Right lobe of liver (tissue), 6 donors: ENCODE measurements at regions not wholly inside any gene's neighbourhood (a gene's known extent, or its start where the extent isn't known, plus 50 kb on each side); places are given as distances from the start of the nearest gene placed in this dataset.

Experiments
- ATAC-seq, 4 donors: fragments of 200-7000 bp; cut with Tn5 transposase; one replicate each; pipeline ENCODE4 v1.9.1; 2020; ENCODE audit warnings: mild to moderate bottlenecking in 4 of 4, moderate library complexity in 4 of 4
- DNase-seq, 3 donors: peaks; one replicate each; pipeline ENCODE4 v3.0.0-alpha.2; 2020
- H3K27ac ChIP-seq, 3 donors: fragments of 200-600 bp; one replicate each; pipeline ENCODE4 v1.8.0; 2022
- H3K27me3 ChIP-seq, 2 donors: fragments of 200-600 bp; one replicate each; pipeline ENCODE4 v1.8.0; 2022
- H3K36me3 ChIP-seq, 4 donors: fragments of 200-600 bp; sonication (generic) in 1 of 4; one replicate each; pipeline versions ENCODE4 v1.5.1 to v1.8.0; 2017 to 2022; ENCODE audit warnings: control low read depth in 1 of 4
- H3K4me1 ChIP-seq, 4 donors: fragments of 200-600 bp; sonication (generic) in 1 of 4; one replicate each; pipeline versions ENCODE4 v1.5.1 to v1.8.0; 2017 to 2022; ENCODE audit warnings: control low read depth in 1 of 4
- H3K4me3 ChIP-seq, 3 donors: fragments of 200-600 bp; one replicate each; pipeline ENCODE4 v1.8.0; 2022
- H3K9me3 ChIP-seq, 4 donors: fragments of 200-600 bp; sonication (generic) in 1 of 4; one replicate each; pipeline versions ENCODE4 v1.5.1 to v1.8.0; 2017 to 2022; ENCODE audit warnings: control low read depth in 1 of 4
- POLR2A ChIP-seq: fragments of 450-650 bp; IDR thresholded peaks from one replicate; pipeline ENCODE4 v1.6.1; 2017; ENCODE audit warnings: antibody characterized with exemption, mild to moderate bottlenecking
- WGBS: methylation state at CpG from one replicate; pipeline ENCODE4 v1.1.6; 2018; ENCODE audit warnings: low coverage, low lambda C conversion rate; ENCODE audit not compliant: insufficient coverage; ENCODE audit errors: missing lambda C conversion rate; 5-methylcytosine and 5-hydroxymethylcytosine counted together
- intact Hi-C, 2 donors: fragments of 100-400 bp; cut with DNase I; formaldehyde crosslinking; loops; one replicate each; pipeline versions ENCODE4 v1.11.2 to v1.14.1; 2022
- TF ChIP-seq, protein P1 (sequence below), 4 donors: fragments of 200-600 bp in 3 of 4; fragments of 450-650 bp in 1 of 4; IDR thresholded peaks; one replicate each; pipeline versions ENCODE4 v1.5.1 to v1.8.0; 2016 to 2022; ENCODE audit warnings: antibody characterized with exemption in 4 of 4, mild to moderate bottlenecking in 2 of 4
- donor health status: DM: no; HTN: yes; CAD: no.
- donor health status: DM: no; HTN: no; CAD: no.
- donor health status: DM: no; HTN: no; CAD: no.
- donor health status: DM: no; HTN: yes; CAD: no.
- donor health status: DM: no; HTN: yes; CAD: no.

DNA sequence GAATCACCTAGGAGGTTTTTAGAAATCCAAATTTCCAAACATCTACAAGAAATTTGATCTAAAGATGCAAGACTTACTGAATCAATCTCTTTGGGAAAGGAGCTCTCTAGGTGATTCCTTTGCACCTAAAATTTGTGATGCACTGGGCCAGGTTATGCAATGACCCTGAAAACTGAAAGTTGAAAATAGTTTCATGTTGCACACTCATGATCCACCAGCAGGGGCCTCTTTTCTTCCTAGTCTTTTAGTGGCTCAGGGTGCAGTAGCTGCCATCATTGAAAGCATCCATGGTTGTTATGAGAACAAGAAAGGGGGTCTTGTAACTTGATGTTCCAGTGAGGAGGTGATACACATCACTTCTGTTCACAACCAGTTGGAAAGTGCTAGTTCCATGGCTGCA lies 486.8 kb downstream of the PSAT1 start:
- intact Hi-C loops, result no loop called here
- no peaks in the 10 kb centered on the region for H3K36me3 ChIP-seq
- H3K27me3 ChIP-seq, result no peaks in the 10 kb centered on the region
- H3K27ac ChIP-seq, result no peak overlapping the region
- H3K4me3 ChIP-seq, result no peak overlapping the region
- no peaks in the 10 kb centered on the region for H3K9me3 ChIP-seq
- no peaks in the 10 kb centered on the region for H3K4me1 ChIP-seq
- TF ChIP-seq POLR2A, result no peak
- TF ChIP-seq, protein P1, sequence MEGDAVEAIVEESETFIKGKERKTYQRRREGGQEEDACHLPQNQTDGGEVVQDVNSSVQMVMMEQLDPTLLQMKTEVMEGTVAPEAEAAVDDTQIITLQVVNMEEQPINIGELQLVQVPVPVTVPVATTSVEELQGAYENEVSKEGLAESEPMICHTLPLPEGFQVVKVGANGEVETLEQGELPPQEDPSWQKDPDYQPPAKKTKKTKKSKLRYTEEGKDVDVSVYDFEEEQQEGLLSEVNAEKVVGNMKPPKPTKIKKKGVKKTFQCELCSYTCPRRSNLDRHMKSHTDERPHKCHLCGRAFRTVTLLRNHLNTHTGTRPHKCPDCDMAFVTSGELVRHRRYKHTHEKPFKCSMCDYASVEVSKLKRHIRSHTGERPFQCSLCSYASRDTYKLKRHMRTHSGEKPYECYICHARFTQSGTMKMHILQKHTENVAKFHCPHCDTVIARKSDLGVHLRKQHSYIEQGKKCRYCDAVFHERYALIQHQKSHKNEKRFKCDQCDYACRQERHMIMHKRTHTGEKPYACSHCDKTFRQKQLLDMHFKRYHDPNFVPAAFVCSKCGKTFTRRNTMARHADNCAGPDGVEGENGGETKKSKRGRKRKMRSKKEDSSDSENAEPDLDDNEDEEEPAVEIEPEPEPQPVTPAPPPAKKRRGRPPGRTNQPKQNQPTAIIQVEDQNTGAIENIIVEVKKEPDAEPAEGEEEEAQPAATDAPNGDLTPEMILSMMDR (IDR thresholded peaks at IDR 0.05), result no peak
- ATAC-seq, result no peak
- no peak for DNase-seq

DNA sequence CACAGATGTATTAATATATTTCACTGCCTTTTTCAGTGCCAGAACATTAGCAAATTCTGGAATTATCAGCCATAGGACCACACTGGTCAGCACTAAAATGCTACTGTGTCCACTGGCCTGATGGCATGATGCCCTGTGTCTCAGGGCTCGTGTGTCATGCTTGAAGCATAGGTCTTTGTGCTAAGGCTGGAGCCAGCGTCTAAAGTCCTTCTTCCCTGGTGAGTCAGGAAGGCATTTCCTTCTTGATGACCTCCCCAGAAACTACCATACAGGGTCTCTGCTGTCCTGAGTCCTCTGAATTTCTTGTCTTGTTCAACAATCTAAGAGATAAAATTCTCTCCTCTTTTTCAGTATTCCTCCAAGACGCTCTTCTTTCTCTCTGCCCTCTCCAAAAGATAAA lies 489.9 kb downstream of the PSAT1 start:
- Histone ChIP-seq H3K27ac (no peak overlapping the region), H3K27me3 (no peaks in the 10 kb centered on the region), H3K36me3 (no peaks in the 10 kb centered on the region), H3K9me3 (no peaks in the 10 kb centered on the region), H3K4me3 (no peak overlapping the region), H3K4me1 (no peaks in the 10 kb centered on the region)
- no peak for TF ChIP-seq POLR2A
- TF ChIP-seq, protein P1 (IDR thresholded peaks at IDR 0.05), result no peak
- DNase-seq (no peak), ATAC-seq (no peak)
- 29% methylated on average over 2 of the region's 3 CpGs for WGBS
- intact Hi-C loops, result no loop called here

DNA sequence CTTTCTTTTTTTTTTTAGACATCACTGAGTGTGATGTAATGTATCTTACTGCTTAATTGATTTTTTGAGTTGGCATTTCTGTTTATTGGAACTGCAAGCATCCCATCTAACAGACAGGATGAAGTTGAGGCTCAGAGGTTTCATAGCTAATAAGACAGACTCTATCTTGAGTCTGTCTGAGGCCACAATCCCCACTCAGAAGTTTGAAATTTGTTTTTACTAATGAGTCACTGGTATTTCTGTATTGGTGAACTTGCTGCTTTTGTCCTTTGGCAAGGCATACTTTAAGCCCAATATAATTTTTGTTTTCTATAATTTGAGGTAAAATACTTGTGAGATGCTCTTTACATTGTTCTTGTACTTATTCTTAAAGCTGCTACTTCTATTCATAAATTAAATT lies 491.2 kb downstream of the PSAT1 start:
- Histone ChIP-seq H3K4me1 (no peaks in the 10 kb centered on the region), H3K27ac (no peak overlapping the region), H3K9me3 (no peaks in the 10 kb centered on the region), H3K4me3 (no peak overlapping the region), H3K36me3 (no peaks in the 10 kb centered on the region), H3K27me3 (no peaks in the 10 kb centered on the region)
- ATAC-seq (no peak), DNase-seq (no peak)
- TF ChIP-seq, protein P1 (IDR thresholded peaks at IDR 0.05), result no peak
- TF ChIP-seq POLR2A, result no peak
- intact Hi-C loops, result no loop called here

DNA sequence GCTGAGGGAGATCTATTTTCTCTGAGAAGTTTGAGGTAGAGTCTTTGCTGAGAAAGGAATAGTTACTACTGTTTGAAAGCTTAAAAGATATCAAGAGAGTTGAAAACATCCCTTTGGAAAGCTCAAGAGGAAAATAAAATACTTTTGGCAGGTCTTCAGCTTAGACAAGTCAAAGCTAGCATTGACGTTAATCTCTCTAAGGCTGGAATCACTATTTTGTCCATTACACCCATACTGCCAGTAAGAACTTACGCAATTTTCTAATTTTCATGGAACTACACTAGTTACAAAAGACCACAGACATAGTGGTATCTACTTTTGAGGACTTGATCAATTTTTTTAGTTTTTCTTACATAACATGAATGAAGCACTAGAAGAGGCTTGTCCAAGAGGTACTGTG lies 494.9 kb downstream of the PSAT1 start:
- WGBS, result 54% methylated on average over 2 of the region's 2 CpGs
- TF ChIP-seq, protein P1 (IDR thresholded peaks at IDR 0.05), result no peak
- TF ChIP-seq POLR2A, result no peak

DNA sequence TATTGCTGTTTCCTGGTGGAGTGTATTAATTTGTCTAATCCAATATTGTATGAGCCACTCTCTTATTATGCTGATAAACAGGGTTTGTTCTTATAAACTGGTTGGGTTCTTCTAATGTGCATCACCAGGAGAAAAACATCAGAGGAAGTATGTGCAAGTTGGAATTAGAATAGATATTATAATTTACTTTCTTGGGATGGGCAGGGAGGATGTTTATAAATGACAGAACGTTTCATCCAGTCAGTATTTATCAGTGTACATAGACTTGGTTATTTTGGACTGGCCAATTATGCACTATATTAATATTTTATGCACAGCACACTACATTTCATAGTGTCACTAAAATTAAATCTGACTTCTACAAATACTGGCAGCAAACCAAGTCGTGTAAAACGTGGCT lies 495.8 kb downstream of the PSAT1 start:
- Histone ChIP-seq H3K36me3 (no peaks in the 10 kb centered on the region), H3K4me1 (no peaks in the 10 kb centered on the region), H3K4me3 (no peak overlapping the region), H3K27me3 (no peaks in the 10 kb centered on the region), H3K27ac (no peak overlapping the region), H3K9me3 (no peaks in the 10 kb centered on the region)
- no peak for ATAC-seq
- intact Hi-C loops, result no loop called here
- TF ChIP-seq POLR2A, result no peak
- TF ChIP-seq, protein P1 (IDR thresholded peaks at IDR 0.05), result no peak
- no peak for DNase-seq
- 35% methylated on average over 3 of the region's 3 CpGs for WGBS

More for the DNA sequence above, 494.9 kb downstream of the PSAT1 start:
- no peak for DNase-seq
- intact Hi-C loops, result no loop called here
- Histone ChIP-seq H3K27ac (no peak overlapping the region), H3K4me3 (no peak overlapping the region), H3K36me3 (no peaks in the 10 kb centered on the region), H3K27me3 (no peaks in the 10 kb centered on the region), H3K4me1 (no peaks in the 10 kb centered on the region), H3K9me3 (no peaks in the 10 kb centered on the region)
- no peak for ATAC-seq
